CD4-positive, alpha-beta T cell treated with Interleukin-15 for 1 hour (primary cell): ENCODE measurements at regions not wholly inside any gene's neighbourhood (a gene's known extent, or its start where the extent isn't known, plus 50 kb on each side); places are given as distances from the start of the nearest gene placed in this dataset.
A peak's percentile ranks its signal among the peaks of the same experiment; 100 is the strongest.
"Not testable (repeated sequence)": the region's sequence is repeated elsewhere in the genome, so short reads cannot be mapped to it uniquely, and the experiment has no call there.

Experiments
- DNase-seq: peaks from one replicate; pipeline ENCODE4 v3.0.0-alpha.2; 2020

- DNase-seq, result no peak
Observed at GRCh38 chr13:42400188-42400833, 128.4 kb downstream of the AKAP11 start.

GRCh38 chr13:42401376-42401775 is 129.4 kb downstream of the AKAP11 start:
- no peak for DNase-seq

DNA sequence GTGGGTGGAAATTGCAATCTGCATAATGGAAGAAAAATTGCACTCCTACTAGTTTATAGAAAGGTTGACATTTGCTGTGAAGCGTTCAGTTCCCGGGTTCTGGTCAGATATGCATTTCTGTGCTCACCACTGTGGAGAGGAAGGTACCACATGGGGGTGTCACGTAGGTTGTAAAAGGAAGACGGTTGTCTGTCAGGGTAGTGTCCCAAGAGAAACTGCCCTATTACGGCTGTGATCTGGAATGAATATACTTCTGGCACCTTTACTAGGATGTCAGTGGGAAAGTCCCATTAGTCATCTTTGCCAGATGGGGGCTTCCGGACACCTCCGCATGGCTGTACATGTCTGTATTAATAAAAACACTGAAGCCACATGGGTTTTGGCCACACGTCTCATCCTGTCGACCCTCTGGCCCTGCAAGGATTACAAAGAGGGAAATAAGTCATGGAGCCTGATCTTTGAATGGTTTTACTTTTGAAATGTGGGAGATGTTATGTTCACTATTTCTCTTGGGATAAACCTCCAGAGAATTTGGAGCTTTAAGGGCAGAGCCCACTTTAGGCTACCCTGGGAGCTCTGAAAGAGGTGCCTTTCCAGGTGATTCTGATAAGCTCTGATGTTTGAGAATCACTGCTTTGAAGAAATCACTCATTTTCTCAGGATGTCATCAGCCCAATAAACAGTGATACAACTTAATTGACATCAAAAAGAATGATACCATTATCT is 133.9 kb downstream of the AKAP11 start:
- peak; percentile 32 for DNase-seq

DNA sequence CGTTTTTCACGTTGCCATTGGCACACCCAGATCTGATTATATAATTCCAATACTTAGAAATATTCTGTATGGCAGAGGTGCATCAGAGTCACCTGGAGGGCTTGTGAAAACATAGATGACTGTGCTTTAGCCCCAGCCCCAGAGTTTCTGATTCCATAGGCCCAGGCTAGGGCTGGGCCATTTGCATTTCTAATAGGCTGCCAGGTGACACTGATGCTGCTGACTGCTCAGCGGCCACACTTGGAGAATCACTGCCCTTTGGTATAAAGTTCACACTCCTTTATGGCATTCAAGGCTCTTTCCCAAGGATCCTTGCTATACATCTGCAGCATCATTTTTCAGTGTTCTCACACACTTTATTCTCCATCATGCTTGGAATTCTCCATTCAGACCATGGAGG is 137.1 kb downstream of the AKAP11 start:
- DNase-seq, result no peak

- no peak for DNase-seq
Observed at GRCh38 chr13:42409551-42409950, 137.6 kb downstream of the AKAP11 start.

- no peak for DNase-seq
Observed at GRCh38 chr13:42412812-42413483, 141.0 kb downstream of the AKAP11 start.

DNA sequence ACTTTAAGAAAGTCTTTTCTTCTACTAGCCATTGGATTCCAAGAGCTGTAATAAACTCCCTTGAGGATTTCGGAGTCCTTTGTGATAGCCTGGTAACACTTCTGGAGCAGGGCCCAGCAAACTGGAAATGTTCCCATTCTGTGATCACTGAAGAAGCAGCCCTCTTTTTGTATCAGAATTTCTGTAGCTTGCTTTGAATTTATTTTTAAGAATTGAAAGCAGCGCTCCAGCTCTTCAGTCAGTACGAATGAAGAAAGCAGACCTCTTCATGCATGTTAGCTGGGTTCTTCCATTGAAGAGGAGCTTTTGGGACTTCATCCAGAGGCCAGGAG is 141.5 kb downstream of the AKAP11 start:
- DNase-seq, result no peak

DNA sequence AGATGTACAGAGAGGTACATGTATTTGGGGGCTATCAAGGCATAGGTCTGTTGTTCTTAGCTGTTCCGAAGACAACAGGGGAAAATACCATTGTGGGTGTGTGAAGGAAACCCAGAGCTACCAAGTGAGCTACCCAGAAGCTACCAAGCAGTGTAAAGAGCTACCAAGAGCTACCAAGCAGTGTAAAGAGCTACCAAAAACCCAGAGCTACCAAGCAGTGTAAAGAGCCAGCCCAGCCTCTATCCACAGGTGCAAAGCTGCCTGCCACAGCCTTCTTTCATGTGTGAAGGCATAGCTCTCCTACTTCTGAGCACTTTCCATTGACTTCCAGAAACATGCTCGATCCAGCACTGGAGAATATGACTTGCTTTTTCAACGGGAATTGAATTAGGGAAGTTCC is 145.7 kb downstream of the AKAP11 start:
- no peak for DNase-seq

- DNase-seq, result no peak
Observed at GRCh38 chr13:42418184-42418583, 146.2 kb downstream of the AKAP11 start.

DNA sequence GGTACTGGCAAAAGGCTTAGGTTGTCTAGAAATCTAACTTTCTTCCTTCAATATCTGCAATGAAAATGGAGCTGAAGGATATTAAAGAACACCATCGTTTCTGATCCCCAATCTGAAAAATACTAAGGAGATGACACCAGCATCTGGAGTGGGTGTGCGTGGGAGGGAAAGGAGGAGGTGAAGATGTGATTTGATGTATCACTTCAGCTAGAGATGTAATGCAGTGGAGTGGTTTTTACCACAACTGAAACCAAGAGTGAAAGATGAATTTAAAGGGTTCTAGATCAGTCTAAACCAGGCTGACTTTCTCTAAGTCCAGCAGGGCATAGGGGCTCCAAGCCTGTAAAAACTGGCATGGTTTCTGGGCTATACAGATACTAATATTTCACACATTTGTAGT is 148.4 kb downstream of the AKAP11 start:
- no peak for DNase-seq

DNA sequence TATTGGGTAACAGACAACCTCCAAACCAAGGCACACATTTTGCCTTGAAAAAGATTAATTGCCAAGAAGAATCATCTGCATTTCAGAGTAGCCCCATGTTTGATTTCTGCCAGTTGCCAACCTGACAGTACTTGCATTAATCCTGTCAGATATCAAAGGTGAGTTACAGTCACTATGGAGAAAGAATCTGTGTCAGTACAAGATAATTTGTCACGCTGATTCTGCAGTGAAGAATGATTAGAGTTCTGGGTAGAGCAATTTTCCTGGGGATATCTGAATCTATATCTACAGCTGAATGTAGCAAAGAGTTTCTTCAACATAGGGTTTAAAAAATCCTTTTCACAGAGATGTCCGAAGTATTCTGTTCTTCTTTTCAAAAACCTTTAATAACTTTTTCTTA is 150.7 kb downstream of the AKAP11 start:
- no peak for DNase-seq

GRCh38 chr13:42424182-42424581 is 149.8 kb upstream of the TNFSF11 start:
- DNase-seq, result no peak

DNA sequence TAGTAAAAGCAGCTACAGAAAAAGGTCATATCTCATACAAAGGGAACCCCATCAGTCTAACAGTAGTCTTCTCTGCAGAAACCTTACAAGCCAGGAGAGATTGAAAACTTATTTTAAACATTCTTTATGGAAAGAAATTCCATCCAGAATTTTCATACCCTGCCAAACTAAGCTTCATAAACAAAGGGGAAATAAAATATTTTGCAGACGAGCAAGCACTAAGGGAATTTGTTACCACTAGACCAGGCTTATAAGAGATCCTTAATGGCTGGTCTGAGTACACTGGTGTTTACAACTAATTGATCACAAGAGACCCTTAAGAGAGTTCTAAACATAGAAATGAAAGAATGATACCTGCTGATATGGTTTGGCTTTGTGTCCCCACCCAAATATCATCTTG is 128.6 kb upstream of the TNFSF11 start:
- no peak for DNase-seq

GRCh38 chr13:42446597-42446996 is 127.4 kb upstream of the TNFSF11 start:
- DNase-seq, result not testable (repeated sequence)

GRCh38 chr13:42453091-42453645 is 120.8 kb upstream of the TNFSF11 start:
- no peak for DNase-seq

DNA sequence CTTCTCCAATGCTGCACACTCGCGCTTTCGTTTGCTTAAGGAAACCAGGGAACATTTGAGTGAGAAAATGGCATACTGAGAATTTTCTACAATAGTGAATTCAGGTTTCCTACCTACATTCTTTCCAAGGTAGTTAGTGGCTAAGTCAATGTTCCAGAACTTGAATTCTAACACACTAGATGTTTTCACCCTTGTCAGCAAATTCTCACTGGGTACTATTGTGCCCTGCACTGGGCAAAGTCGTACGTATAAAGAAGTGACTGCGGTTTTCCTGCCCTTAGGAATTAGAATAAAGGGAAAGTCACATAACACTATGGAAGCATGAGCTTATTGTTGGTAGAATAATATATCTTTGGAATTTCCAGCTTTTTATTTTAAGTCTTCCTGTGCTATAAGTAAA is 119.2 kb upstream of the TNFSF11 start:
- DNase-seq, result no peak

GRCh38 chr13:42458193-42458592 is 115.8 kb upstream of the TNFSF11 start:
- DNase-seq, result no peak

DNA sequence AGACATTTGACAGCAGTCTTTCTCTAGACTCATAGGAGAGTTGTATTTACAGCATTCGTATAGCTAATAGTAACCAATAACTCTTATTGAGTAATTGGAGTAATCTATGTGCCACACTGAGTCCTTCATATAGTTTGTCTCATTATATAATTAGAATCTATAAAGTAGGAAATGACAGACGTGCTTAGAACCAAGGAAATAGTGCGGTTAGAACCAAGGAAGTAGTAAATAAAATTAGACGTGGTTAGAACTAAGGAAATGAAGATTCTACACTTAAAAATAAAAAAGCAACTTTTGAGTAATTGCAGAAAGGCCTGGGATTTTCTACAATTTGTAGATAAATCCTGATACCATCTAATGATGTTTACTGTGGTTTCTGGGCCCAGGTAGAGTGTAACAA is 107.8 kb upstream of the TNFSF11 start:
- DNase-seq, result no peak

GRCh38 chr13:42466609-42467008 is 107.3 kb upstream of the TNFSF11 start:
- DNase-seq, result no peak

- DNase-seq, result no peak
Observed at GRCh38 chr13:42474954-42475353, 99.0 kb upstream of the TNFSF11 start.

GRCh38 chr13:42477596-42478190 is 96.3 kb upstream of the TNFSF11 start:
- no peak for DNase-seq

DNA sequence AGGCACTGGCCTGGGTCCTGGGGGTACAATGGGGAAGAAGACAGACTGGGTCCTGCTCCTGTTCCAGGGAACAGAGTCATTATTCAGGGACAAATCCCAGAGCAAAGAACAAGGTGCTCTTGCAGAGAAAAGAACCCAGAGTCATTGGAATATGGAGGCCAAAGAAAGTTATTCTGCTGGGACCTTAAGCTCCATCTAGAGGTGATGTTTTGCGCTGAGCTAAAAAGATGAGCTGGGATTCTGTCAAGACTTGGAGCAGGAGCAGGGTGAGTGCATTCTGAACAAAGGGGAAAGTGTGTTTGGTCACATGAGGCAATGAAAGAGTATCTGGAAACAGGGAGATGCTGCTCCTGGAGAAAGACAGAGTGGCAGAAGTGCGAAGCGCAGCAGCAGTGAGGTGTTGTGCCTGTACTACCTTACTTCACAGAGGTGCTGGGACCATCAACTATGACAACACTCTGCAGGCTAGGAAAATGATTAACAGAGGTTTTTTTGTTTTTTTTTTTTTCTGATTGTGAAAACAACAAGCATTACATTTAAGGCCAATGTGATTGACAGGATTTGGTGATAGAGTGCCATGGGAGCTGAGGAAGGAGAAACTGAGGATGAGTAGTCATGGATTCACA is 95.3 kb upstream of the TNFSF11 start:
- DNase-seq, result no peak

- no peak for DNase-seq
Observed at GRCh38 chr13:42484386-42484785, 89.6 kb upstream of the TNFSF11 start.
